Body of pancreas (tissue), 4 donors: ENCODE measurements at regions not wholly inside any gene's neighbourhood (a gene's known extent, or its start where the extent isn't known, plus 50 kb on each side); places are given as distances from the start of the nearest gene placed in this dataset.
A peak's percentile ranks its signal among the peaks of the same experiment; 100 is the strongest.

ENCODE experiments used
- ATAC-seq: fragments of 150-250 bp; one replicate; pipeline ENCODE4 v1.9.1; 2016
- DNase-seq, 4 donors: peaks; one replicate each; pipeline ENCODE4 v3.0.0-alpha.2; 2019
- H3K27ac ChIP-seq, 4 donors: fragments of 200-600 bp; sonication (generic); 1 replicate in 3 of 4; 2 replicates in 1 of 4; pipeline versions ENCODE4 v1.5.1 to v1.6.1; 2016 to 2019; ENCODE audit warnings: mild to moderate bottlenecking in 1 of 4, mixed read lengths in 1 of 4, moderate library complexity in 1 of 4
- H3K27me3 ChIP-seq, 2 donors: fragments of 200-600 bp; sonication (generic); one replicate each; pipeline ENCODE4 v1.6.0; 2016; ENCODE audit warnings: mild to moderate bottlenecking in 1 of 2
- H3K36me3 ChIP-seq, 2 donors: fragments of 200-600 bp; sonication (generic); replicated peaks in 1 of 2; 2 replicates each; pipeline ENCODE4 v1.5.1; 2016; ENCODE audit warnings: low read depth in 2 of 2; ENCODE audit not compliant: insufficient read depth in 1 of 2
- H3K4me1 ChIP-seq: fragments of 200-600 bp; sonication (generic); one replicate; pipeline ENCODE4 v1.6.0; 2016
- H3K4me3 ChIP-seq, 2 donors: fragments of 200-600 bp; sonication (generic); 1 replicate in 1 of 2; 2 replicates in 1 of 2; pipeline ENCODE4 v1.5.1; 2016 to 2019
- H3K9me3 ChIP-seq, 3 donors: fragments of 200-600 bp; sonication (generic); 1 replicate in 2 of 3; 2 replicates in 1 of 3; pipeline ENCODE4 v1.5.1; 2016
- POLR2A ChIP-seq, 3 donors: fragments of 450-650 bp; IDR thresholded peaks; one replicate each; pipeline ENCODE4 v1.6.1; 2016; ENCODE audit warnings: antibody characterized with exemption in 3 of 3, mild to moderate bottlenecking in 2 of 3
- WGBS, 2 donors: methylation state at CpG; one replicate each; pipeline ENCODE4 v1.1.5; 2017; 5-methylcytosine and 5-hydroxymethylcytosine counted together
- intact Hi-C: fragments of 100-400 bp; cut with DNase I; formaldehyde crosslinking; loops from one replicate; pipeline ENCODE4 v1.15.1; 2023
- TF ChIP-seq, protein P1 (sequence below), 7 experiments: fragments of 450-650 bp in 4 of 7; fragments of 200-600 bp in 3 of 7; sonication (generic) in 3 of 7; IDR thresholded peaks; one replicate each; pipeline ENCODE4 v1.5.1; 2016 to 2019; ENCODE audit warnings: antibody characterized with exemption in 7 of 7

DNA sequence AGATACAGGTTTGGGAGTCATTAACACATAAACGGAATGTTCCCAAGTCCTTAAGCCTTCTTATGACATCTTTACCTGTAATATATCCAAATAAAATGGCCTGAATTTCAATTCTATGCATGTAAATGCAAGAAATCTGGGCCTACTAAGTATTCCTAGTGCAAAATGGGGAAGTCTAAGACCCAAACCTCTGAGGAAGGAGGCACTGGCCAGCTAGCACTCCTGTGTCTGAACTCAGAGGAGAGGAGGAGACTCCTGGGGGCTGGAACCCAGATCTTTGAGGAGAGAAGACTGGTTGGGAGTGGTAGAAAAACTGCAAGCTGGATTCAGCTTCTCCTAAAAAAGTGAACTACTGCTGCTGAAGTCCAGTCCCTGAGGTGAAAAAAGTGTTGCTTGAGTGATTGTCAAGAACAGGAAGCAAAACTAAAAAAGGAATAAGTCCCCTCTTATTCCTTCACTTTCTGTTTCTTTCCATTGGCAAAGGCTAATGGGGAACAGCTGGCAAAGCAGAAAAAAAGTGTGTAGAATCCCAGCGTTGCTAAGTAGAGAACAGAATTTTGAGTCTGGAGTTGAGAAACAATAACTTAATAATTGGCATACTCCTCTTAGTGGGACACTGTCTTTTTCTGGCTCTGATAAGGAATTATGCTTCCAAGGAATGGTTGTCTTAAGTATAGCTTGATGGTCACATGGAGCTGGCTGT is 54.8 kb upstream of the ATP2C1 start:
- ATAC-seq = no peak
- H3K4me3 ChIP-seq = no peak overlapping the region
- 49 to 59% methylated on average over 2 of the region's 2 CpGs for WGBS, 2 donors
- H3K9me3 ChIP-seq = no peaks in the 10 kb centered on the region
- DNase-seq = no peak
- intact Hi-C loops = no loop called here
- no peaks in the 10 kb centered on the region for H3K4me1 ChIP-seq
- no peaks in the 10 kb centered on the region for H3K27me3 ChIP-seq
- no peak overlapping the region for H3K27ac ChIP-seq
- H3K36me3 ChIP-seq = no peaks in the 10 kb centered on the region
- no peak for TF ChIP-seq POLR2A (IDR thresholded peaks at IDR 0.05)
- TF ChIP-seq, protein P1, sequence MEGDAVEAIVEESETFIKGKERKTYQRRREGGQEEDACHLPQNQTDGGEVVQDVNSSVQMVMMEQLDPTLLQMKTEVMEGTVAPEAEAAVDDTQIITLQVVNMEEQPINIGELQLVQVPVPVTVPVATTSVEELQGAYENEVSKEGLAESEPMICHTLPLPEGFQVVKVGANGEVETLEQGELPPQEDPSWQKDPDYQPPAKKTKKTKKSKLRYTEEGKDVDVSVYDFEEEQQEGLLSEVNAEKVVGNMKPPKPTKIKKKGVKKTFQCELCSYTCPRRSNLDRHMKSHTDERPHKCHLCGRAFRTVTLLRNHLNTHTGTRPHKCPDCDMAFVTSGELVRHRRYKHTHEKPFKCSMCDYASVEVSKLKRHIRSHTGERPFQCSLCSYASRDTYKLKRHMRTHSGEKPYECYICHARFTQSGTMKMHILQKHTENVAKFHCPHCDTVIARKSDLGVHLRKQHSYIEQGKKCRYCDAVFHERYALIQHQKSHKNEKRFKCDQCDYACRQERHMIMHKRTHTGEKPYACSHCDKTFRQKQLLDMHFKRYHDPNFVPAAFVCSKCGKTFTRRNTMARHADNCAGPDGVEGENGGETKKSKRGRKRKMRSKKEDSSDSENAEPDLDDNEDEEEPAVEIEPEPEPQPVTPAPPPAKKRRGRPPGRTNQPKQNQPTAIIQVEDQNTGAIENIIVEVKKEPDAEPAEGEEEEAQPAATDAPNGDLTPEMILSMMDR (IDR thresholded peaks at IDR 0.05) = no peak

DNA sequence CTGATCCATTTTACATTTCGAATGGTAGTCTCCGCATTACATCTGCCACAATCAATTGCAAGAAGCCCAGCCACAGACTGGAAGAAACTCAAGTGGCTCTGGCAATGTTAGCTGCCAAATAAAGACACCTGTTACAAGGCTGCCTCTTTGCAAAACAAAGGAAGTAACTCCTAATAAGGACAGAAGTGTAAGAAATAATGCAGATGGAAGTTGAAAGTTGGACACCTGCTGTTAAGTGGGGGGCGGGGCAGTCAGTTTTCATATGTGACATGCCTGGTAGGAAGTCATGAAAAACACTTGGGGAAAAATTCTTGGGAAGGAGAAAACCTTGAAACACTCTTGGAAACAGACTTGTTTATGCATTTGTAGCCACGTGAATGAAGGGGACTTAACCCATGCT is 54.1 kb upstream of the ATP2C1 start:
- WGBS, 2 donors = 29 to 36% methylated on average over 4 of the region's 4 CpGs
- intact Hi-C loops = no loop called here
- H3K27ac ChIP-seq = no peak overlapping the region

DNA sequence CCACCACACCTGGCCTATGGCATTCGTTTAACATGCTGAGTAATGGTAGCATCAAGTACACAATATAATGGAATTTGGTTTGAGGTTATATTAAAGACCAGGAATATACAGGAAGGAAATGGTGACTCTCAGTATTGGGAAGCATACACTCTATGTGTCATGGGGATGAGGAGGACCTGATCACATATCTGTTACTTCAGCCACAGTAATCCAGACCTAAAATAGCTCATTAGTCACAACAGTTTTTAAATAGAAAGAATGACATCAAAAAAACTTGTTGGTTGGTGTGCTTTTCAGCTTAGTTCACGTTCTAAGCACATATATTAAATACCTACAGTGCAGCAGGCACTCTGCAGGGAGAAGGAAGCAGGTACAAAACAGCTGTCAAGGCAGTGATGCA is 52.5 kb upstream of the ATP2C1 start:
- ATAC-seq (no peak), DNase-seq (no peak)
- Histone ChIP-seq H3K4me1 (no peaks in the 10 kb centered on the region), H3K9me3 (no peaks in the 10 kb centered on the region), H3K27me3 (no peaks in the 10 kb centered on the region), H3K36me3 (no peaks in the 10 kb centered on the region), H3K4me3 (no peak overlapping the region), H3K27ac (no peak overlapping the region)
- 56 to 71% methylated on average over 2 of the region's 2 CpGs for WGBS, 2 donors
- TF ChIP-seq POLR2A (IDR thresholded peaks at IDR 0.05) = no peak
- TF ChIP-seq, protein P1 (IDR thresholded peaks at IDR 0.05) = no peak
- intact Hi-C loops = no loop called here

More for the DNA sequence above, 54.1 kb upstream of the ATP2C1 start:
- no peak for TF ChIP-seq POLR2A (IDR thresholded peaks at IDR 0.05)
- TF ChIP-seq, protein P1 (IDR thresholded peaks at IDR 0.05) = no peak
- Histone ChIP-seq H3K9me3 (no peaks in the 10 kb centered on the region), H3K36me3 (no peaks in the 10 kb centered on the region), H3K4me3 (no peak overlapping the region), H3K27me3 (no peaks in the 10 kb centered on the region), H3K4me1 (no peaks in the 10 kb centered on the region)
- no peak for ATAC-seq
- peak in 1 of 4 donors; percentile 58 for DNase-seq

DNA sequence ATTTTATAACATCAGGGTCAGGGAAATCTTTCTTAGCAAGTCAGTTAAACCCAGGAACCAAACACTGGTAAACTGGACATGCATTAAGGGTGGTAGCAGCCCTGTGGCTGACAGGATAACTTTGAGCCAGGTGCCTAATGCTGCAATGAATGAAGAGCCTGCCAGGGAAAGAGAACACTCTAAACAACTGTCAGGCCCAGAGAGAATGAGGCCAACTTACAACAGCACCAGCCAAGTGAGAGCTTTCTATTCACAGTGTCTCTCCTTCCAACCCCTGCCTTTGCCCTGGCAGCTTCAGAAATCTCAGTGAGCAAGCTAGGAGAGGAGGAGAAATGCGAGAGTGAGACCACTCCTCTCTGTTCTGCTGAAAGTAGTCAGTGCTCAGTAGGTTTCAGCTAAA is 50.4 kb upstream of the ATP2C1 start:
- H3K4me3 ChIP-seq = no peak overlapping the region
- no peak for ATAC-seq

More for the DNA sequence above, 50.4 kb upstream of the ATP2C1 start:
- WGBS, 2 donors = 85 to 86% methylated on average over 1 of the region's 1 CpG
- H3K4me1 ChIP-seq = no peaks in the 10 kb centered on the region
- intact Hi-C loops = no loop called here
- no peaks in the 10 kb centered on the region for H3K9me3 ChIP-seq
- H3K27ac ChIP-seq = no peak overlapping the region
- DNase-seq = no peak
- TF ChIP-seq, protein P1 (IDR thresholded peaks at IDR 0.05) = no peak
- TF ChIP-seq POLR2A (IDR thresholded peaks at IDR 0.05) = no peak
- H3K27me3 ChIP-seq = no peaks in the 10 kb centered on the region
- H3K36me3 ChIP-seq = no peaks in the 10 kb centered on the region
